ENCODE measurements at regions not wholly inside any gene's neighbourhood (a gene's known extent, or its start where the extent isn't known, plus 50 kb on each side); places are given as distances from the start of the nearest gene placed in this dataset.
"Not testable (repeated sequence)": the region's sequence is repeated elsewhere in the genome, so short reads cannot be mapped to it uniquely, and the experiment has no call there.

GRCh38 chr4:87921626-87922479 is 53.7 kb upstream of the SPP1 start:
- H3K27ac Mint-ChIP-seq, H3K36me3 Mint-ChIP-seq, H3K27me3 Mint-ChIP-seq, H3K4me1 Mint-ChIP-seq, H3K4me3 Mint-ChIP-seq, H3K9me3 Mint-ChIP-seq: not testable (repeated sequence)

- not testable (repeated sequence) for H3K36me3 Mint-ChIP-seq, H3K27me3 Mint-ChIP-seq, H3K27ac Mint-ChIP-seq, H3K4me1 Mint-ChIP-seq, H3K9me3 Mint-ChIP-seq, H3K4me3 Mint-ChIP-seq
These were observed 51.4 kb upstream of the SPP1 start for GRCh38 chr4:87924146-87924545.

Measured in IgD-negative memory B cell (primary cell).